ENCODE measurements at regions not wholly inside any gene's neighbourhood (a gene's known extent, or its start where the extent isn't known, plus 50 kb on each side); places are given as distances from the start of the nearest gene placed in this dataset.

DNA sequence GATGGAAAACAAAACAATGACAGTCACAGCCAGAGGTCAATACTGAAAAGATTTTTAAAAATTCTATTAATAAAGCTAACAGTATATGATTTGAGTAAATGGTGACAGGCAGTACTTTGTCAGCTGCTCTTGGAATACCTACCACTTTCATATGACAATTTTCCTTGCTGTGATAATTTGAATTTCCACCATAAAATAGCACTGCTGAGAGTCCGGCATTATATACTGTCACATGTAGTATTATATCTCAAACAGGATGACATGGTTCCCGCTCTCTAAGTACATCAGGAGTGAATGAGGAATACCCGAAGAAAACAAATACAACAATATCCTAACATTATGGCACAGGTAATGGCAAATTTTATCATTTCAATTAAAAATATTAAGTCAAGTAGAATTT, 146.8 kb upstream of the TMPRSS15 start:
- TF ChIP-seq, protein P1, sequence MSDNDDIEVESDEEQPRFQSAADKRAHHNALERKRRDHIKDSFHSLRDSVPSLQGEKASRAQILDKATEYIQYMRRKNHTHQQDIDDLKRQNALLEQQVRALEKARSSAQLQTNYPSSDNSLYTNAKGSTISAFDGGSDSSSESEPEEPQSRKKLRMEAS (IDR thresholded peaks at IDR 0.05; ENCODE audit: low read depth, low read length) = no peak
- TF ChIP-seq, protein P2, sequence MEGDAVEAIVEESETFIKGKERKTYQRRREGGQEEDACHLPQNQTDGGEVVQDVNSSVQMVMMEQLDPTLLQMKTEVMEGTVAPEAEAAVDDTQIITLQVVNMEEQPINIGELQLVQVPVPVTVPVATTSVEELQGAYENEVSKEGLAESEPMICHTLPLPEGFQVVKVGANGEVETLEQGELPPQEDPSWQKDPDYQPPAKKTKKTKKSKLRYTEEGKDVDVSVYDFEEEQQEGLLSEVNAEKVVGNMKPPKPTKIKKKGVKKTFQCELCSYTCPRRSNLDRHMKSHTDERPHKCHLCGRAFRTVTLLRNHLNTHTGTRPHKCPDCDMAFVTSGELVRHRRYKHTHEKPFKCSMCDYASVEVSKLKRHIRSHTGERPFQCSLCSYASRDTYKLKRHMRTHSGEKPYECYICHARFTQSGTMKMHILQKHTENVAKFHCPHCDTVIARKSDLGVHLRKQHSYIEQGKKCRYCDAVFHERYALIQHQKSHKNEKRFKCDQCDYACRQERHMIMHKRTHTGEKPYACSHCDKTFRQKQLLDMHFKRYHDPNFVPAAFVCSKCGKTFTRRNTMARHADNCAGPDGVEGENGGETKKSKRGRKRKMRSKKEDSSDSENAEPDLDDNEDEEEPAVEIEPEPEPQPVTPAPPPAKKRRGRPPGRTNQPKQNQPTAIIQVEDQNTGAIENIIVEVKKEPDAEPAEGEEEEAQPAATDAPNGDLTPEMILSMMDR (IDR thresholded peaks at IDR 0.05; ENCODE audit: low read depth, low read length) = no peak
- TF ChIP-seq POLR2A (IDR thresholded peaks at IDR 0.05; ENCODE audit: extremely low read depth, insufficient read length) (no peak), MYC (IDR thresholded peaks at IDR 0.05; ENCODE audit: low read depth, low read length) (no peak)
